Esophagus squamous epithelium (tissue), 5 donors: ENCODE measurements at regions not wholly inside any gene's neighbourhood (a gene's known extent, or its start where the extent isn't known, plus 50 kb on each side); places are given as distances from the start of the nearest gene placed in this dataset.

ENCODE experiments used
- DNase-seq: peaks from one replicate; lab custom pipeline; 2025; lab: John Stamatoyannopoulos, UW
- H3K27ac ChIP-seq, 4 donors: fragments of 200-600 bp; sonication (generic); one replicate each; pipeline ENCODE4 v1.5.1; 2016 to 2019; ENCODE audit warnings: mild to moderate bottlenecking in 1 of 4
- H3K27me3 ChIP-seq, 4 donors: fragments of 200-600 bp; sonication (generic); 1 replicate in 3 of 4; 2 replicates in 1 of 4; pipeline versions ENCODE4 v1.5.1 to v1.6.0; 2017 to 2021; ENCODE audit warnings: antibody characterized with exemption in 1 of 4
- H3K36me3 ChIP-seq, 3 donors: fragments of 200-600 bp; sonication (generic); one replicate each; pipeline ENCODE4 v1.5.1; 2016 to 2019
- H3K4me1 ChIP-seq, 3 donors: fragments of 200-600 bp; sonication (generic); one replicate each; pipeline ENCODE4 v1.5.1; 2017 to 2019
- H3K4me3 ChIP-seq, 4 donors: fragments of 200-600 bp; sonication (generic); 1 replicate in 3 of 4; 2 replicates in 1 of 4; pipeline ENCODE4 v1.5.1; 2016 to 2019; ENCODE audit warnings: mild to moderate bottlenecking in 2 of 4, moderate library complexity in 1 of 4
- H3K9me3 ChIP-seq, 3 donors: fragments of 200-600 bp; sonication (generic); one replicate each; pipeline ENCODE4 v1.5.1; 2016 to 2019
- CTCF ChIP-seq, 6 experiments: fragments of 450-650 bp in 4 of 6; fragments of 200-600 bp in 2 of 6; sonication (generic) in 2 of 6; IDR thresholded peaks; one replicate each; pipeline ENCODE4 v1.5.1; 2016 to 2019; ENCODE audit warnings: antibody characterized with exemption in 6 of 6, mild to moderate bottlenecking in 4 of 6, moderate library complexity in 4 of 6
- POLR2A ChIP-seq, 4 donors: fragments of 450-650 bp; IDR thresholded peaks; one replicate each; pipeline ENCODE4 v1.6.1; 2017; ENCODE audit warnings: antibody characterized with exemption in 4 of 4, mild to moderate bottlenecking in 4 of 4, moderate library complexity in 3 of 4
- WGBS, 2 donors: methylation state at CpG; one replicate each; pipeline ENCODE4 v1.1.5; 2018; 5-methylcytosine and 5-hydroxymethylcytosine counted together
- intact Hi-C: fragments of 100-400 bp; cut with DNase I; formaldehyde crosslinking; loops from one replicate; pipeline ENCODE4 v1.15.0; 2022
- donor health status: DM: yes; HTN: yes; CAD: no.

GRCh38 chr13:79915114-79915811 is 425.7 kb downstream of the SPRY2 start:
- no peak overlapping the region for H3K27ac ChIP-seq
- TF ChIP-seq CTCF (IDR thresholded peaks at IDR 0.05): no peak
- TF ChIP-seq POLR2A (IDR thresholded peaks at IDR 0.05): no peak
- H3K9me3 ChIP-seq: no peaks in the 10 kb centered on the region
- DNase-seq: no peak
- H3K4me1 ChIP-seq: peaks cover 0 to 48% (median 0%) of the 10 kb centered on the region in 3 donors
- no peaks in the 10 kb centered on the region for H3K27me3 ChIP-seq
- no peaks in the 10 kb centered on the region for H3K36me3 ChIP-seq
- 56 to 72% methylated on average over 7 of the region's 7 CpGs for WGBS, 2 donors
- intact Hi-C loops: no loop called here
- no peak overlapping the region for H3K4me3 ChIP-seq

GRCh38 chr13:79913141-79913827 is 427.6 kb downstream of the SPRY2 start:
- H3K4me3 ChIP-seq: no peak overlapping the region
- no peak overlapping the region for H3K27ac ChIP-seq

GRCh38 chr13:79912403-79912802 is 428.5 kb downstream of the SPRY2 start:
- H3K4me1 ChIP-seq: peaks cover 0 to 28% (median 0%) of the 10 kb centered on the region in 3 donors
- H3K4me3 ChIP-seq: no peak overlapping the region
- WGBS, 2 donors: 61 to 69% methylated on average over 3 of the region's 3 CpGs
- DNase-seq: no peak
- intact Hi-C loops: no loop called here
- no peak overlapping the region for H3K27ac ChIP-seq
- no peak for TF ChIP-seq POLR2A (IDR thresholded peaks at IDR 0.05)
- TF ChIP-seq CTCF (IDR thresholded peaks at IDR 0.05): no peak
- H3K27me3 ChIP-seq: no peaks in the 10 kb centered on the region
- H3K9me3 ChIP-seq: no peaks in the 10 kb centered on the region
- H3K36me3 ChIP-seq: no peaks in the 10 kb centered on the region

More at GRCh38 chr13:79913141-79913827, 427.6 kb downstream of the SPRY2 start:
- intact Hi-C loops: no loop called here
- DNase-seq: no peak
- 68 to 74% methylated on average over 1 of the region's 1 CpG for WGBS, 2 donors
- no peaks in the 10 kb centered on the region for H3K27me3 ChIP-seq
- H3K9me3 ChIP-seq: no peaks in the 10 kb centered on the region
- no peaks in the 10 kb centered on the region for H3K36me3 ChIP-seq
- TF ChIP-seq POLR2A (IDR thresholded peaks at IDR 0.05): no peak
- TF ChIP-seq CTCF (IDR thresholded peaks at IDR 0.05): no peak
- peaks cover 0 to 36% (median 0%) of the 10 kb centered on the region in 3 donors for H3K4me1 ChIP-seq

- H3K27ac ChIP-seq: no peak overlapping the region
- no peak overlapping the region for H3K4me3 ChIP-seq
- H3K9me3 ChIP-seq: no peaks in the 10 kb centered on the region
- H3K27me3 ChIP-seq: no peaks in the 10 kb centered on the region
- DNase-seq: no peak
- no peaks in the 10 kb centered on the region for H3K36me3 ChIP-seq
- 17 to 31% methylated on average over 5 of the region's 5 CpGs for WGBS, 2 donors
- intact Hi-C loops: no loop called here
- peaks cover 0 to 28% (median 0%) of the 10 kb centered on the region in 3 donors for H3K4me1 ChIP-seq
- TF ChIP-seq CTCF (IDR thresholded peaks at IDR 0.05) (no peak), POLR2A (IDR thresholded peaks at IDR 0.05) (no peak)
These were observed 429.9 kb downstream of the SPRY2 start for GRCh38 chr13:79910875-79911540.

- TF ChIP-seq CTCF (IDR thresholded peaks at IDR 0.05) (no peak), POLR2A (IDR thresholded peaks at IDR 0.05) (no peak)
- Histone ChIP-seq H3K27ac (no peak overlapping the region), H3K27me3 (no peaks in the 10 kb centered on the region), H3K9me3 (no peaks in the 10 kb centered on the region), H3K4me1 (peaks cover 0 to 28% (median 0%) of the 10 kb centered on the region in 3 donors), H3K4me3 (no peak overlapping the region), H3K36me3 (no peaks in the 10 kb centered on the region)
- no peak for DNase-seq
- WGBS, 2 donors: 88 to 89% methylated on average over 2 of the region's 2 CpGs
- intact Hi-C loops: no loop called here
These were observed 428.7 kb downstream of the NDFIP2 start for GRCh38 chr13:79909644-79910043.
